Glutamatergic neuron (in vitro differentiated cells): ENCODE measurements at regions not wholly inside any gene's neighbourhood (a gene's known extent, or its start where the extent isn't known, plus 50 kb on each side); places are given as distances from the start of the nearest gene placed in this dataset.

Experiments
- DNase-seq: peaks from one replicate; pipeline ENCODE4 v3.0.0; 2022
- H3K27ac Mint-ChIP-seq: one replicate; pipeline ENCODE4 v1.8.0; 2020; ENCODE audit warnings: mild to moderate bottlenecking, mixed read lengths, inconsistent platforms; ENCODE audit not compliant: unreplicated experiment
- H3K27me3 Mint-ChIP-seq: one replicate; pipeline ENCODE4 v1.8.0; 2020; ENCODE audit warnings: mild to moderate bottlenecking, moderate library complexity, mixed read lengths, inconsistent platforms; ENCODE audit not compliant: unreplicated experiment
- H3K36me3 Mint-ChIP-seq: one replicate; pipeline ENCODE4 v1.8.0; 2020; ENCODE audit warnings: mild to moderate bottlenecking, mixed read lengths, inconsistent platforms; ENCODE audit not compliant: unreplicated experiment
- H3K4me1 Mint-ChIP-seq: one replicate; pipeline ENCODE4 v1.8.0; 2020; ENCODE audit warnings: mild to moderate bottlenecking, low read depth, mixed read lengths, inconsistent platforms; ENCODE audit not compliant: unreplicated experiment
- H3K4me3 Mint-ChIP-seq: one replicate; pipeline ENCODE4 v1.8.0; 2020; ENCODE audit warnings: mild to moderate bottlenecking, mixed read lengths, inconsistent platforms; ENCODE audit not compliant: unreplicated experiment
- H3K9me3 Mint-ChIP-seq: one replicate; pipeline ENCODE4 v1.8.0; 2020; ENCODE audit warnings: mild to moderate bottlenecking, moderate library complexity, mixed read lengths, inconsistent platforms; ENCODE audit not compliant: unreplicated experiment
- TF ChIP-seq, protein P1 (sequence below): fragments of 200-600 bp; sonication (generic); IDR thresholded peaks from one replicate; pipeline ENCODE4 v1.5.0; 2021; ENCODE audit not compliant: partially characterized antibody, unreplicated experiment

DNA sequence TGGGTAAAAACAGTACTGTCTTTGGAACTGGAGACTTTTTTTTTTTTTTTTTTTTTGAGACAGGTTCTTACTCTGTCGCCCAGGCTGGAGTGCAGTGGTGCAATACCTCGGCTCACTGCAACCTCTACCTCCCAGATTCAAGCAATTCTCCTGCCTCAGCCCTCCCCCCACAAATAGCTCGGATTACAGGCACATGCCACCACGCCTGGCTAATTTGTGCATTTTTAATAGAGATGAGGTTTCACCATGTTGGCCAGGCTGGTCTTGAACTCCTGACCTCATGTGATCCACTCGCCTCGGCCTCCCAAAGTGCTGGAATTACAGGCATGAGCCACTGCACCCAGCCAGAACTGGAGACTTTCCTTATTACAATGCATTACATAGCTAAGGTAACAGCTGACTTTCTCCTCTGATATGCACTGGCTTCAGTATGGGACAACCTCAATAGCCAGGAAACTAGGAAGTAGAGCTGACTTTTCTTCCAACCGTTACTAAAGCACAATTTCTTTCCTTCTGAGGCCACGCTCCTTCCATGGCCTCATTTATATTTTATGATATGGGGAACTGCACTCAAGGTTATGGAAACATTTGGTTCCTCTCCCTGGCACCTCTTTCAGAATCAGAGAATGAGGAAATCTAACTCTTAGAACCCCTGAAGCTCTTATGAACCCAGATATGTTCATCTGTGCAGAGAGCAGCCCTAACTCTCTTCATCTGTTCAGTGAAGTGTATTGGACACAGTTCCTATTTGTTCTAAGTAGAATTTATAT lies 53.5 kb upstream of the FAM9B start:
- Mint-ChIP-seq H3K36me3 (no peaks in the 10 kb centered on the region), H3K27ac (no peak overlapping the region), H3K27me3 (peaks cover 2% of the 10 kb centered on the region), H3K9me3 (peaks cover 5% of the 10 kb centered on the region), H3K4me1 (peaks cover 10% of the 10 kb centered on the region), H3K4me3 (no peak overlapping the region)
- TF ChIP-seq, protein P1, sequence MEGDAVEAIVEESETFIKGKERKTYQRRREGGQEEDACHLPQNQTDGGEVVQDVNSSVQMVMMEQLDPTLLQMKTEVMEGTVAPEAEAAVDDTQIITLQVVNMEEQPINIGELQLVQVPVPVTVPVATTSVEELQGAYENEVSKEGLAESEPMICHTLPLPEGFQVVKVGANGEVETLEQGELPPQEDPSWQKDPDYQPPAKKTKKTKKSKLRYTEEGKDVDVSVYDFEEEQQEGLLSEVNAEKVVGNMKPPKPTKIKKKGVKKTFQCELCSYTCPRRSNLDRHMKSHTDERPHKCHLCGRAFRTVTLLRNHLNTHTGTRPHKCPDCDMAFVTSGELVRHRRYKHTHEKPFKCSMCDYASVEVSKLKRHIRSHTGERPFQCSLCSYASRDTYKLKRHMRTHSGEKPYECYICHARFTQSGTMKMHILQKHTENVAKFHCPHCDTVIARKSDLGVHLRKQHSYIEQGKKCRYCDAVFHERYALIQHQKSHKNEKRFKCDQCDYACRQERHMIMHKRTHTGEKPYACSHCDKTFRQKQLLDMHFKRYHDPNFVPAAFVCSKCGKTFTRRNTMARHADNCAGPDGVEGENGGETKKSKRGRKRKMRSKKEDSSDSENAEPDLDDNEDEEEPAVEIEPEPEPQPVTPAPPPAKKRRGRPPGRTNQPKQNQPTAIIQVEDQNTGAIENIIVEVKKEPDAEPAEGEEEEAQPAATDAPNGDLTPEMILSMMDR = no peak
- DNase-seq = no peak

DNA sequence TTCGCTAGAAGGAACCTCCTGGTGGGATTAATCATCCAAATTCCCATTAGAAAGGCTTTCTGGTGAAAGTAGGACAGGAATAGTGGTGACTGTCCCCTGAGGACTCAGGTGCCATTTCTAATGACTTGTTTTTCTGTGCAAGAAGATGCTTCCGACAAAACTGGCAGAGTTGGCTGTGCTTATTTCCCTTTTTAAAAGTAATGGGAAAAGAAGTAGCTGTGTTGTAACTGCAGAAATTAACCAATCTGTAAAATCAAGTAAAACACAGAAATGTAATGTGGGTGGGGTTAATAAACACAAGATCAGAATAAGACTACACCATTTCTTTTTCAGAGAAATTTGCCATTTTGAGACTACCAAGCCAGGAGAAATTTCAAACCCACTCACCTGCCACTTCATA lies 55.0 kb upstream of the FAM9B start:
- H3K27ac Mint-ChIP-seq = no peak overlapping the region
- H3K4me1 Mint-ChIP-seq = peaks cover 10% of the 10 kb centered on the region
- TF ChIP-seq, protein P1 = no peak
- no peaks in the 10 kb centered on the region for H3K36me3 Mint-ChIP-seq
- H3K9me3 Mint-ChIP-seq = peaks cover 5% of the 10 kb centered on the region
- H3K4me3 Mint-ChIP-seq = no peak overlapping the region
- H3K27me3 Mint-ChIP-seq = peaks cover 2% of the 10 kb centered on the region
- no peak for DNase-seq

DNA sequence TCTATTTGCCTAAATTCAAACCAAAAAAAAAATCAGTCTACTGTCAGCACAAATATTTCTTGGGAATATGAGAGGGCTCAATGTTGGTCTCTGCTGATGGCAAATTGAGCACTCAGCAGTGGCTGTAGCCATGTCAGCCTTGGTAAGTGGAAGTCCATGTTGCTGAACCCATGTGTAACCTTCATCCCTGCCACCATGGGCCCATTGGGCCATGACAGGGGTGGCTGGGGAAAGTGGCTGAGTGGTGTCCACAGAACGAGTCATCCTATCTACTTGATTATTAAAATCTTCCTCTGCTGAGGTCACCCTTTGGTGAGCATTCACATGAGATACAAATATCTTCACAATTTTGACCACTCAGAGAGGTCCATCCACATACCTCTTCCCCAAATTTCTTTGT lies 56.8 kb upstream of the FAM9B start:
- Mint-ChIP-seq H3K27me3 (peaks cover 2% of the 10 kb centered on the region), H3K4me1 (peaks cover 10% of the 10 kb centered on the region), H3K4me3 (no peak overlapping the region), H3K36me3 (no peaks in the 10 kb centered on the region), H3K27ac (no peak overlapping the region), H3K9me3 (peaks cover 5% of the 10 kb centered on the region)
- DNase-seq = no peak
- TF ChIP-seq, protein P1 = no peak

DNA sequence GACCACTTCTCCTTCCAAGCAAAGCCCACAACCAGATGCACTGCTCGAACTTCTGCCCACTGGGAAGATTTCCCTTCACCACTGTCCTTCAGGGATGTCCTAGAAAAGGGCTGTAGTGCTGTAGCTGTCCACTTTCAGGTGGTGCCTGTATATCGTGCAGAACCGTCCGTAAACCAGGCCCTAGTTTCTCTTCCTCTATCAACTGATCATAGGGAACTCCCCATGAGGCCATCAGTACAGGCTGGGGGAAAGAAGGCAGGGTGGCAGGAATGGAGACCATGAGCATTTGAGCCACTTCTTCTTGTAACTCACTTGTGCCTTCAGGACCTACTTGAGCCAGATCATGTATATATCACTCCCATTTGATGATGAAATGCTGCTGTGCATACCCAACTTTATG lies 57.3 kb upstream of the FAM9B start:
- Mint-ChIP-seq H3K36me3 (no peaks in the 10 kb centered on the region), H3K9me3 (peaks cover 5% of the 10 kb centered on the region), H3K4me1 (peaks cover 10% of the 10 kb centered on the region), H3K4me3 (no peak overlapping the region), H3K27me3 (peaks cover 2% of the 10 kb centered on the region), H3K27ac (no peak overlapping the region)
- TF ChIP-seq, protein P1 = no peak
- no peak for DNase-seq

DNA sequence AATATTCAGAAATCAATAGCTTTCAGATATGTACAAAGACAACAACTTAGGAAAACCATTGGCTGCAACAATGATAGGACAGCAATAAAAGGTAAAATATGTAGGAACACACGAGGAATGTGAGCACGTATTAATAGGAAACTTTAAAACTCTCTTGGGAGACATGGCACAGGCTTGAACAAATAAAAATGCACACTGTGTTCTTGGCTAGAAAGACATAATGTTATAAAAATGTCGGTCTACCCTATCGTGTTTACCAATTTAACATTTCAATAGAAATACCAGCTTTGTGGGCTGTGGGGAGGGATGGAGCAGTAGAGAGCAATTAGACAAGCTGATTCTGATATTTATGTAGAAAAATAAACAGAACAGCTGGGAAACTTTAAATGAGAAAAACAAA lies 69.0 kb upstream of the FAM9B start:
- H3K4me1 Mint-ChIP-seq = no peaks in the 10 kb centered on the region
- H3K27me3 Mint-ChIP-seq = peaks cover 3% of the 10 kb centered on the region
- TF ChIP-seq, protein P1 = no peak
- H3K36me3 Mint-ChIP-seq = no peaks in the 10 kb centered on the region
- no peak overlapping the region for H3K4me3 Mint-ChIP-seq
- DNase-seq = no peak
- H3K9me3 Mint-ChIP-seq = no peaks in the 10 kb centered on the region
- H3K27ac Mint-ChIP-seq = no peak overlapping the region
